Keratinocyte (primary cell): ENCODE measurements at regions not wholly inside any gene's neighbourhood (a gene's known extent, or its start where the extent isn't known, plus 50 kb on each side); places are given as distances from the start of the nearest gene placed in this dataset.

Source experiments
- DNase-seq: peaks from one replicate; pipeline ENCODE4 v3.0.0-alpha.2; 2011; ENCODE audit warnings: low read depth, missing footprints, low spot score
- FAIRE-seq: peaks from 2 replicates; lab custom pipeline; 2011; peaks lifted over from hg19 to GRCh38; lab: Jason Lieb, UNC
- H2AFZ ChIP-seq: 2 replicates; pipeline ENCODE4 v1.6.0; 2012; ENCODE audit warnings: low read length, control low read depth, inconsistent platforms; ENCODE audit not compliant: control insufficient read depth
- H3K27ac ChIP-seq: 2 replicates; pipeline ENCODE4 v1.5.1; 2011; ENCODE audit warnings: low read length; ENCODE audit not compliant: control insufficient read depth, insufficient read depth
- H3K27me3 ChIP-seq: 3 replicates; pipeline ENCODE4 v1.6.0; 2011; ENCODE audit warnings: low read length; ENCODE audit not compliant: control insufficient read depth, insufficient read depth; ENCODE audit errors: extremely low read depth
- H3K36me3 ChIP-seq, 2 experiments: 2 replicates in 1 of 2; 3 replicates in 1 of 2; pipeline ENCODE4 v1.5.1; 2011; ENCODE audit warnings: low read length in 2 of 2, mild to moderate bottlenecking in 1 of 2; ENCODE audit not compliant: control insufficient read depth in 2 of 2, insufficient read depth in 2 of 2; ENCODE audit errors: extremely low read depth in 1 of 2
- H3K4me1 ChIP-seq: 3 replicates; pipeline ENCODE4 v1.5.1; 2011; ENCODE audit warnings: low read length; ENCODE audit not compliant: control insufficient read depth, insufficient read depth; ENCODE audit errors: extremely low read depth
- H3K4me2 ChIP-seq: 3 replicates; pipeline ENCODE4 v1.6.0; 2011; ENCODE audit warnings: low read depth, low read length; ENCODE audit not compliant: control insufficient read depth, insufficient read depth; ENCODE audit errors: extremely low read depth
- H3K4me3 ChIP-seq, 3 experiments: fragments of 200-600 bp in 1 of 3; sonication (generic) in 1 of 3; 2 replicates in 2 of 3; 3 replicates in 1 of 3; pipeline ENCODE4 v1.5.1; 2011 to 2016; ENCODE audit warnings: low read length in 3 of 3, mild to moderate bottlenecking in 3 of 3, control low read depth in 2 of 3, inconsistent platforms in 1 of 3, low read depth in 1 of 3, mixed read lengths in 1 of 3, mixed run types in 1 of 3, moderate library complexity in 1 of 3; ENCODE audit not compliant: control insufficient read depth in 2 of 3, insufficient read depth in 2 of 3; ENCODE audit errors: extremely low read depth in 1 of 3
- H3K79me2 ChIP-seq: 2 replicates; pipeline ENCODE4 v1.6.0; 2012; ENCODE audit warnings: low read length; ENCODE audit not compliant: control insufficient read depth, insufficient read depth
- H3K9ac ChIP-seq: 3 replicates; pipeline ENCODE4 v1.6.0; 2011; ENCODE audit warnings: low read length; ENCODE audit not compliant: control insufficient read depth, insufficient read depth; ENCODE audit errors: extremely low read depth
- H3K9me1 ChIP-seq: 3 replicates; pipeline ENCODE4 v1.6.0; 2011; ENCODE audit warnings: low read length; ENCODE audit not compliant: control insufficient read depth, insufficient read depth; ENCODE audit errors: extremely low read depth
- H3K9me3 ChIP-seq: 2 replicates; pipeline ENCODE4 v1.5.1; 2012; ENCODE audit warnings: low read depth, low read length; ENCODE audit not compliant: control insufficient read depth
- H4K20me1 ChIP-seq: 3 replicates; pipeline ENCODE4 v1.6.0; 2011; ENCODE audit warnings: low read length; ENCODE audit not compliant: control insufficient read depth, insufficient read depth; ENCODE audit errors: extremely low read depth
- EZH2 ChIP-seq: IDR thresholded peaks from one replicate; pipeline ENCODE4 v1.6.1; 2012; ENCODE audit warnings: inconsistent platforms, mild to moderate bottlenecking, low read length, moderate library complexity
- dilution Hi-C: fragments of 300-500 bp; cut with MboI; formaldehyde crosslinking; loops from one replicate; pipeline ENCODE4 v1.7.0; 2020; ENCODE audit warnings: low sequenced_read_pairs; ENCODE audit not compliant: extremely low pct_ligation_motif_present
- TF ChIP-seq, protein P1 (sequence below), 3 experiments: IDR thresholded peaks in 1 of 3; conservative IDR thresholded peaks in 1 of 3; optimal IDR thresholded peaks in 1 of 3; 2 replicates in 2 of 3; 3 replicates in 1 of 3; pipeline versions ENCODE3 to v1.5.1; 2011; ENCODE audit warnings: low read length in 3 of 3, mild to moderate bottlenecking in 3 of 3, moderate library complexity in 2 of 3, control low read depth in 1 of 3, inconsistent platforms in 1 of 3; ENCODE audit not compliant: insufficient read depth in 2 of 3; ENCODE audit errors: extremely low read depth in 1 of 3

DNA sequence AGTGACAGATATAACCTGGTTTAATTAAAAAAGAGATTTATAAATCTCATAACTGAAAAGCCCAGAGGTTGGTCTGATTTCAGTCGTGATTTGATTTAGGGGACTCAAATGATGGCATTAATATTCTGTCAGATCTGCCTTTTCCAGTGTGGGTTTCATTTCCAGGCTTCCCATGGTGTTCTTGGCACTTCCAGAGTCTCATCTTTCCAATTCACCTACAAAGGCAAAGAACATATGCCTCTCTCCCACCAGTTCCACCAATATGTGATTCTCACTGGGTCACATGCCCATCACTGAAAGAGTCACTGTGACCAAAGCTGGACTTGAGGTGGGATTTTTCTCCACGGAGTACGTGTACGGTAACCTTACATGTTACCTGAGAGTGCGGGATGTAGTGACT lies 137.4 kb upstream of the IL12B start:
- FAIRE-seq (no peak), DNase-seq (no peak)
- no peak for TF ChIP-seq EZH2
- TF ChIP-seq, protein P1, sequence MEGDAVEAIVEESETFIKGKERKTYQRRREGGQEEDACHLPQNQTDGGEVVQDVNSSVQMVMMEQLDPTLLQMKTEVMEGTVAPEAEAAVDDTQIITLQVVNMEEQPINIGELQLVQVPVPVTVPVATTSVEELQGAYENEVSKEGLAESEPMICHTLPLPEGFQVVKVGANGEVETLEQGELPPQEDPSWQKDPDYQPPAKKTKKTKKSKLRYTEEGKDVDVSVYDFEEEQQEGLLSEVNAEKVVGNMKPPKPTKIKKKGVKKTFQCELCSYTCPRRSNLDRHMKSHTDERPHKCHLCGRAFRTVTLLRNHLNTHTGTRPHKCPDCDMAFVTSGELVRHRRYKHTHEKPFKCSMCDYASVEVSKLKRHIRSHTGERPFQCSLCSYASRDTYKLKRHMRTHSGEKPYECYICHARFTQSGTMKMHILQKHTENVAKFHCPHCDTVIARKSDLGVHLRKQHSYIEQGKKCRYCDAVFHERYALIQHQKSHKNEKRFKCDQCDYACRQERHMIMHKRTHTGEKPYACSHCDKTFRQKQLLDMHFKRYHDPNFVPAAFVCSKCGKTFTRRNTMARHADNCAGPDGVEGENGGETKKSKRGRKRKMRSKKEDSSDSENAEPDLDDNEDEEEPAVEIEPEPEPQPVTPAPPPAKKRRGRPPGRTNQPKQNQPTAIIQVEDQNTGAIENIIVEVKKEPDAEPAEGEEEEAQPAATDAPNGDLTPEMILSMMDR (optimal IDR thresholded peaks at IDR 0.05 in 1 of 3, IDR thresholded peaks at IDR 0.05 in 1 of 3, conservative IDR thresholded peaks at IDR 0.05 in 1 of 3; ENCODE audit: extremely low read depth in 1 of 3, insufficient read depth in 2 of 3, low read length in 3 of 3): no peak
- dilution Hi-C loops: no loop called here
- Histone ChIP-seq H3K4me3 (no peak overlapping the region), H3K9ac (no peak overlapping the region), H3K27me3 (no peaks in the 10 kb centered on the region), H3K36me3 (no peaks in the 10 kb centered on the region), H4K20me1 (no peaks in the 10 kb centered on the region), H3K4me1 (no peaks in the 10 kb centered on the region), H2AFZ (no peak overlapping the region), H3K9me1 (no peaks in the 10 kb centered on the region), H3K9me3 (no peaks in the 10 kb centered on the region), H3K79me2 (no peaks in the 10 kb centered on the region), H3K4me2 (no peak overlapping the region), H3K27ac (no peak overlapping the region)

DNA sequence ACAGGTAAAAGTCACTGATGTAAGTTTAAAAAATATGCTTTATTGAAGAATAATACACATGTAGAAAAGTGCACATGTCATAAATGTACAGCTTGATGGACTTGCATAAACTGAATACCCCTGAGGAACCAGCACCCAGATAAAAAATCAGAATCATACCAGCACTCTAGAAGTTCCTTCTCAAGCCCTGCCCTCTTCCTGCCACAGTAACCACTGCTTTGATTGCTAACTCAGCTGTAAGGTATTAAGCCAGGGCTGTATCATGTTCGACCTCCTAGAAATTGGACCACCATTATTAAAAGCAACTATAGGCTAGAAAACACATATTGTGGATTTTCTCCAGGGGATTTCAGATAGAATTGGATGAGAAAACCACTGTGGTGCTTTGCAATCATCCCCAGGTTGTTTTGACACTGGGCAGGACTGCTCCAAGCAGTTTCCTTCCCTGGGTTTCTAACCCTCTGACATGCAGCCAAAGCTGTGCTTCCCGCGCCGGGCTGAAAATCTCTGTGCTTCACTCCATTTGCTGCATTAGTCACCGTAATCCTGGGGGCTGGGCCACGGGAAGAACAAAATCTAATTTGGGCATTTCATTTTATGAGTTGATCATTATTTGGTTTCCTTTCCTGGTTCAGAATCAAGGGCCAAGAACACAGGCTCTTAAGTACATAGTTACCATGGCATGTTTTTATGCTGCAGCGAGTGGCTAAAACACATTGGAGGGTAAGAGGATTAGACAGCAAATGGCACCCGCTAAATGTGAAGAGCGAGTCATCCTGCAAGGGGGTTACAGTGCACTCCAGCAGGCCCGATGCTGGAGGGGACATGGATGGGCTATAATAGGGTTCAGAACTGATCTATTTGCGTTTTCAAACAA lies 139.4 kb upstream of the IL12B start:
- Histone ChIP-seq H4K20me1 (no peaks in the 10 kb centered on the region), H3K9me1 (no peaks in the 10 kb centered on the region), H3K27ac (no peak overlapping the region), H3K36me3 (no peaks in the 10 kb centered on the region), H3K4me2 (no peak overlapping the region), H3K4me3 (no peak overlapping the region), H3K27me3 (no peaks in the 10 kb centered on the region), H3K9ac (no peak overlapping the region), H2AFZ (no peak overlapping the region), H3K4me1 (no peaks in the 10 kb centered on the region), H3K79me2 (no peaks in the 10 kb centered on the region), H3K9me3 (no peaks in the 10 kb centered on the region)
- FAIRE-seq (no peak), DNase-seq (no peak)
- dilution Hi-C loops: no loop called here
- no peak for TF ChIP-seq EZH2
- TF ChIP-seq, protein P1 (optimal IDR thresholded peaks at IDR 0.05 in 1 of 3, IDR thresholded peaks at IDR 0.05 in 1 of 3, conservative IDR thresholded peaks at IDR 0.05 in 1 of 3; ENCODE audit: extremely low read depth in 1 of 3, insufficient read depth in 2 of 3, low read length in 3 of 3): no peak
